ENCODE measurements at regions not wholly inside any gene's neighbourhood (a gene's known extent, or its start where the extent isn't known, plus 50 kb on each side); places are given as distances from the start of the nearest gene placed in this dataset.

- no peak overlapping the region for H2BK5ac ChIP-seq (ENCODE audit: insufficient read length, low read length)
- H3K23me2 ChIP-seq (ENCODE audit: insufficient read length, low read depth, low read length, poor library complexity, severe bottlenecking): no peaks in the 10 kb centered on the region
- no peak overlapping the region for H3T11ph ChIP-seq (ENCODE audit: low read length)
- no peak overlapping the region for H3K4me3 Mint-ChIP-seq
- no peak overlapping the region for H3K23ac ChIP-seq (ENCODE audit: insufficient read length, low read depth, low read length)
- H2BK20ac ChIP-seq (ENCODE audit: low read depth, low read length, poor library complexity, severe bottlenecking): no peak overlapping the region
- H2BK15ac ChIP-seq (ENCODE audit: low read depth, low read length): no peak overlapping the region
- no peaks in the 10 kb centered on the region for H3K79me2 ChIP-seq (ENCODE audit: insufficient read depth, low read length)
- peaks cover 1% of the 10 kb centered on the region; the same call in 1 of the 2 replicates for H3K27me3 Mint-ChIP-seq (ENCODE audit: low read depth)
- no peak overlapping the region for H3K27ac ChIP-seq (ENCODE audit: insufficient read length, low read depth, low read length)
- H4K91ac ChIP-seq (ENCODE audit: insufficient read length, low read depth, low read length): no peak overlapping the region
- H2AFZ ChIP-seq (ENCODE audit: low read length): no peak overlapping the region
- H3K9me3 Mint-ChIP-seq: no peaks in the 10 kb centered on the region
- no peak overlapping the region for H3K14ac ChIP-seq (ENCODE audit: insufficient read depth, low read length)
- H3K27ac Mint-ChIP-seq: no peak overlapping the region
- no peak overlapping the region for H4K8ac ChIP-seq (replicated peaks; ENCODE audit: insufficient read length, low read depth, low read length)
- H4K20me1 ChIP-seq (ENCODE audit: control insufficient read depth, insufficient read depth, insufficient read length): no peaks in the 10 kb centered on the region
- H3K4me1 Mint-ChIP-seq: peaks cover 23 to 29% of the 10 kb centered on the region in 2 experiments
- WGBS (ENCODE audit: extremely low coverage, insufficient read length, low lambda C conversion rate): no CpG with 5 or more reads among the region's 7 CpGs
- no peak overlapping the region for H4K5ac ChIP-seq (ENCODE audit: insufficient read length, low read depth, low read length)
- H3K9ac ChIP-seq (ENCODE audit: extremely low read depth, insufficient read length, low read length): no peak overlapping the region
- no peak overlapping the region for H2BK12ac ChIP-seq (ENCODE audit: insufficient read length, low read depth, low read length)
- no peaks in the 10 kb centered on the region for H3K79me1 ChIP-seq (ENCODE audit: insufficient read depth, low read depth, low read length, poor library complexity, severe bottlenecking)
- no peak overlapping the region for H2BK120ac ChIP-seq (ENCODE audit: low read depth, low read length, poor library complexity, severe bottlenecking)
- no peak overlapping the region for H3K18ac ChIP-seq (ENCODE audit: insufficient read length, low read depth, low read length)
- no peaks in the 10 kb centered on the region for H3K27me3 ChIP-seq (ENCODE audit: insufficient read depth, low read length)
- no peaks in the 10 kb centered on the region for H3K36me3 Mint-ChIP-seq (ENCODE audit: insufficient read depth in 1 of 3, low read depth in 3 of 3)
- peaks cover 4% of the 10 kb centered on the region; the same call in 1 of the 2 replicates for H3K4me1 ChIP-seq (ENCODE audit: insufficient read depth, low read length)
- TF ChIP-seq CTCF (conservative IDR thresholded peaks at IDR 0.05): no peak
- H3K56ac ChIP-seq (ENCODE audit: insufficient read length, low read depth, low read length): no peak overlapping the region
- H3K4me2 ChIP-seq (ENCODE audit: insufficient read depth, insufficient read length, low read length): no peak overlapping the region
- no peak overlapping the region for H2AK5ac ChIP-seq (ENCODE audit: insufficient read length, low read length)
- DNase-seq: no peak
- H3K4ac ChIP-seq (ENCODE audit: low read depth, low read length): no peak overlapping the region
- no peaks in the 10 kb centered on the region for H3K9me3 ChIP-seq (ENCODE audit: control insufficient read depth, low read depth, low read length)
These were observed 225.7 kb downstream of the TOMM20 start for GRCh38 chr1:234902774-234903547.

Data from H9 (cell line).